ENCODE measurements at regions not wholly inside any gene's neighbourhood (a gene's known extent, or its start where the extent isn't known, plus 50 kb on each side); places are given as distances from the start of the nearest gene placed in this dataset.

DNA sequence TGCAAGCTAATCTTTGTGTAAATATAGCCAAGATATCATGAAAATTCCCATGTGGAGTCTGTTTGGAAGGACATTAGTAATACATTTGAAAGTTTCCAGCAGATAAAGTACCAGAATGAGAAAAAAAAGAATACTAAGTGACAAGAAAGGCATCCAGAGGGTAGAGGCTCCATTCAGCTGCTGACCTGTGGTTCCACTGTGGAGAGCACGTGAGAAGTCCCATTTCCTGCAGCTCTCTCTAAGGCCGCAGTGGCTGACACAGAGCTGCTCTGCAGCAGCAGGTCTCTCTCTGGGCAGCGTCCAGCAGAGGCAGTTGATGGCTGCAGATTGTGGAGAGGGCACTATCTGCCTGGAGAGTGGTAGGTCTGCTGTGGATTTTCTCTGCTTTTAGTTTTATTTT lies 100.1 kb upstream of the TMEM72 start:
- no peak for TF ChIP-seq CTCF (IDR thresholded peaks at IDR 0.05)
- no peak for TF ChIP-seq POLR2A (IDR thresholded peaks at IDR 0.05)

All from thyroid gland (tissue), 4 donors.